Panc1 (cell line): ENCODE measurements at regions not wholly inside any gene's neighbourhood (a gene's known extent, or its start where the extent isn't known, plus 50 kb on each side); places are given as distances from the start of the nearest gene placed in this dataset.

ENCODE experiments used
- ATAC-seq: fragments of 200-7000 bp; cut with Tn5 transposase; 2 replicates; pipeline ENCODE4 v1.9.1; 2020; ENCODE audit warnings: mild to moderate bottlenecking, moderate library complexity
- BruUV-seq: library from RNA; stranded (reverse); fragments of 400-500 nt; replicated peaks from 2 replicates; lab custom pipeline; 2021; lab: Mats Ljungman, UMichigan
- CTCF ChIA-PET: fragments of 300-600 bp; sonication (Branson Sonifier 250); formaldehyde crosslinking; loops from one replicate; lab custom pipeline; 2022; ENCODE audit warnings: antibody characterized with exemption; lab: Charles Lee
- POLR2A ChIA-PET: fragments of 300-600 bp; sonication (Branson Sonifier 250); formaldehyde crosslinking; loops from one replicate; lab custom pipeline; 2022; ENCODE audit warnings: antibody characterized with exemption; lab: Charles Lee
- DNase-seq: peaks from one replicate; pipeline ENCODE4 v3.0.0-alpha.2; 2010; ENCODE audit warnings: low read depth, low spot score
- H3K27ac ChIP-seq: 2 replicates; pipeline ENCODE4 v1.5.1; 2011; ENCODE audit warnings: mild to moderate bottlenecking, low read length, inconsistent platforms
- H3K27me3 ChIP-seq: fragments of 200-500 bp; sonication (Bioruptor generic); 2 replicates; pipeline ENCODE4 v1.6.0; 2014; ENCODE audit warnings: low read length, inconsistent platforms; ENCODE audit not compliant: control insufficient read depth, insufficient read depth
- H3K36me3 ChIP-seq: fragments of 200-500 bp; sonication (Bioruptor generic); 2 replicates; pipeline ENCODE4 v1.5.1; 2014; ENCODE audit warnings: inconsistent platforms, mild to moderate bottlenecking, low read length, moderate library complexity; ENCODE audit not compliant: control insufficient read depth, insufficient read depth
- H3K4me1 ChIP-seq: 2 replicates; pipeline ENCODE4 v1.5.1; 2011; ENCODE audit warnings: inconsistent platforms, mild to moderate bottlenecking, low read length, moderate library complexity; ENCODE audit not compliant: control insufficient read depth, insufficient read depth
- H3K4me3 ChIP-seq, 2 experiments: 2 replicates each; pipeline ENCODE4 v1.5.1; 2011 to 2012; ENCODE audit warnings: low read depth in 2 of 2, low read length in 2 of 2, mild to moderate bottlenecking in 2 of 2, inconsistent platforms in 1 of 2, moderate library complexity in 1 of 2
- H3K9me3 ChIP-seq: fragments of 200-500 bp; sonication (Bioruptor generic); 2 replicates; pipeline ENCODE4 v1.5.1; 2014; ENCODE audit warnings: low read depth, mild to moderate bottlenecking, inconsistent platforms, low read length, moderate library complexity; ENCODE audit not compliant: control insufficient read depth, insufficient read depth
- CTCF ChIP-seq: fragments of 450-650 bp; IDR thresholded peaks from 2 replicates; pipeline ENCODE4 v1.5.1; 2017; ENCODE audit warnings: mild to moderate bottlenecking
- POLR2AphosphoS5 ChIP-seq: IDR thresholded peaks from 2 replicates; pipeline ENCODE4 v1.6.1; 2012; ENCODE audit warnings: mild to moderate bottlenecking, low read depth, low read length, moderate library complexity
- SIN3A ChIP-seq: IDR thresholded peaks from 2 replicates; pipeline ENCODE4 v1.6.1; 2012; ENCODE audit warnings: low read depth, mild to moderate bottlenecking, low read length, moderate library complexity, borderline replicate concordance; ENCODE audit not compliant: insufficient read depth
- TCF7L2 ChIP-seq: IDR thresholded peaks from 2 replicates; pipeline ENCODE4 v1.6.1; 2011; ENCODE audit warnings: mild to moderate bottlenecking, low read depth, low read length, inconsistent platforms
- in situ Hi-C: cut with HindIII; loops from 2 replicates; pipeline ENCODE4 v1.10.0; 2016; ENCODE audit warnings: low sequenced_read_pairs, low pct_unique_long_range_greater_than_20kb
- intact Hi-C: fragments of 100-400 bp; cut with micrococcal nuclease; formaldehyde crosslinking; loops from one replicate; pipeline ENCODE4 v1.10.0; 2022; ENCODE audit not compliant: unreplicated experiment
- TF ChIP-seq, protein P1 (sequence below), 2 experiments: IDR thresholded peaks; 2 replicates each; pipeline ENCODE4 v1.6.1; 2011 to 2012; ENCODE audit warnings: low read depth in 2 of 2, control low read depth in 1 of 2, low read length in 1 of 2, mild to moderate bottlenecking in 1 of 2, moderate library complexity in 1 of 2; ENCODE audit not compliant: insufficient read depth in 1 of 2

DNA sequence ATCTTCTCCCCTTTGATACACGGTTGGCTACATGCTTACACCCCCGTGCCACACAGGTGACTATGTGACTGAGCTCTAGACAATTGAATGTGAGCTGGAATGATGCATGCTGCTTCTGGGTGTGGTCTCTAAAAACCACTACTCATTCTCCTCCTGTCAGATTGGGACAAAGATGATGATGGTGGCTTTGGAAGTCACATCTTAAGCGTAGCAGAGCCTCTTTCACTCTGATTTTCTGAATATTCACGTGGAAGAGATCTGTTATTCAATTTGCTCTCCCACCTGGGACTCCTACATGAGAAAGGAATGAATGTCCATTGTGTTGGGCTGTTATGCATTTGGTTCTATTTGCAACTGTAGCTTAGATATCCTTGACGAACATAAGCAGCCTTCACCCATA lies 763.6 kb upstream of the EEF2KMT start:
- Histone ChIP-seq H3K27me3 (no peaks in the 10 kb centered on the region), H3K4me3 (no peak overlapping the region), H3K36me3 (no peaks in the 10 kb centered on the region), H3K4me1 (no peaks in the 10 kb centered on the region), H3K27ac (no peak overlapping the region), H3K9me3 (no peaks in the 10 kb centered on the region)
- TF ChIP-seq SIN3A (no peak), CTCF (no peak), TCF7L2 (no peak), POLR2AphosphoS5 (no peak)
- TF ChIP-seq, protein P1, sequence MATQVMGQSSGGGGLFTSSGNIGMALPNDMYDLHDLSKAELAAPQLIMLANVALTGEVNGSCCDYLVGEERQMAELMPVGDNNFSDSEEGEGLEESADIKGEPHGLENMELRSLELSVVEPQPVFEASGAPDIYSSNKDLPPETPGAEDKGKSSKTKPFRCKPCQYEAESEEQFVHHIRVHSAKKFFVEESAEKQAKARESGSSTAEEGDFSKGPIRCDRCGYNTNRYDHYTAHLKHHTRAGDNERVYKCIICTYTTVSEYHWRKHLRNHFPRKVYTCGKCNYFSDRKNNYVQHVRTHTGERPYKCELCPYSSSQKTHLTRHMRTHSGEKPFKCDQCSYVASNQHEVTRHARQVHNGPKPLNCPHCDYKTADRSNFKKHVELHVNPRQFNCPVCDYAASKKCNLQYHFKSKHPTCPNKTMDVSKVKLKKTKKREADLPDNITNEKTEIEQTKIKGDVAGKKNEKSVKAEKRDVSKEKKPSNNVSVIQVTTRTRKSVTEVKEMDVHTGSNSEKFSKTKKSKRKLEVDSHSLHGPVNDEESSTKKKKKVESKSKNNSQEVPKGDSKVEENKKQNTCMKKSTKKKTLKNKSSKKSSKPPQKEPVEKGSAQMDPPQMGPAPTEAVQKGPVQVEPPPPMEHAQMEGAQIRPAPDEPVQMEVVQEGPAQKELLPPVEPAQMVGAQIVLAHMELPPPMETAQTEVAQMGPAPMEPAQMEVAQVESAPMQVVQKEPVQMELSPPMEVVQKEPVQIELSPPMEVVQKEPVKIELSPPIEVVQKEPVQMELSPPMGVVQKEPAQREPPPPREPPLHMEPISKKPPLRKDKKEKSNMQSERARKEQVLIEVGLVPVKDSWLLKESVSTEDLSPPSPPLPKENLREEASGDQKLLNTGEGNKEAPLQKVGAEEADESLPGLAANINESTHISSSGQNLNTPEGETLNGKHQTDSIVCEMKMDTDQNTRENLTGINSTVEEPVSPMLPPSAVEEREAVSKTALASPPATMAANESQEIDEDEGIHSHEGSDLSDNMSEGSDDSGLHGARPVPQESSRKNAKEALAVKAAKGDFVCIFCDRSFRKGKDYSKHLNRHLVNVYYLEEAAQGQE (IDR thresholded peaks at IDR 0.05; ENCODE audit: insufficient read depth in 1 of 2, low read depth in 2 of 2, low read length in 1 of 2) = no peak
- no TSS peak for BruUV-seq
- ChIA-PET POLR2A (no interaction called here), CTCF (no interaction called here)
- intact Hi-C loops (no loop called here), in situ Hi-C loops (no loop called here)
- DNase-seq = no peak
- no peak for ATAC-seq

- intact Hi-C loops (no loop called here), in situ Hi-C loops (no loop called here)
- Histone ChIP-seq H3K4me3 (no peak overlapping the region), H3K27me3 (peaks cover 4% of the 10 kb centered on the region; the same call in 1 of the 2 replicates), H3K27ac (no peak overlapping the region), H3K4me1 (no peaks in the 10 kb centered on the region), H3K36me3 (no peaks in the 10 kb centered on the region), H3K9me3 (no peaks in the 10 kb centered on the region)
- BruUV-seq = no TSS peak
- ChIA-PET CTCF (no interaction called here), POLR2A (no interaction called here)
- DNase-seq (no peak), ATAC-seq (no peak)
- TF ChIP-seq, protein P1 (IDR thresholded peaks at IDR 0.05; ENCODE audit: insufficient read depth in 1 of 2, low read depth in 2 of 2, low read length in 1 of 2) = no peak
- TF ChIP-seq TCF7L2 (no peak), CTCF (no peak), SIN3A (no peak), POLR2AphosphoS5 (no peak)
Measured at GRCh38 chr16:5858180-5858579, 760.6 kb upstream of the EEF2KMT start.
